OCI-LY1 (cell line): ENCODE measurements at regions not wholly inside any gene's neighbourhood (a gene's known extent, or its start where the extent isn't known, plus 50 kb on each side); places are given as distances from the start of the nearest gene placed in this dataset.

Experiments used
- H2AFZ ChIP-seq: fragments of 200-600 bp; sonication (generic), shearing (Covaris generic); 2 replicates; pipeline ENCODE4 v1.6.0; 2014; ENCODE audit warnings: antibody characterized with exemption, mild to moderate bottlenecking, low read length
- H3F3A ChIP-seq: fragments of 200-600 bp; sonication (generic), shearing (Covaris generic); 2 replicates; pipeline ENCODE4 v1.6.0; 2014; ENCODE audit warnings: mild to moderate bottlenecking, antibody characterized with exemption, low read length, moderate library complexity; ENCODE audit not compliant: insufficient read depth
- H3K27ac ChIP-seq: fragments of 200-600 bp; sonication (generic); 2 replicates; pipeline ENCODE4 v1.5.1; 2014; ENCODE audit warnings: low read length, mixed run types, mild to moderate bottlenecking, low read depth; ENCODE audit not compliant: poor library complexity, severe bottlenecking
- H3K27me3 ChIP-seq: fragments of 200-600 bp; sonication (generic); 2 replicates; pipeline ENCODE4 v1.6.0; 2014; ENCODE audit warnings: antibody characterized with exemption, mild to moderate bottlenecking, low read length, moderate library complexity; ENCODE audit not compliant: insufficient read depth
- H3K36me3 ChIP-seq: fragments of 200-600 bp; sonication (generic); 2 replicates; pipeline ENCODE4 v1.6.1; 2014; ENCODE audit warnings: mild to moderate bottlenecking, antibody characterized with exemption, low read length, moderate library complexity, mixed read lengths; ENCODE audit not compliant: insufficient read depth
- H3K4me1 ChIP-seq: fragments of 200-600 bp; sonication (generic); 2 replicates; pipeline ENCODE4 v1.5.1; 2014; ENCODE audit warnings: mild to moderate bottlenecking, low read length, moderate library complexity; ENCODE audit not compliant: insufficient read depth, severe bottlenecking
- H3K4me2 ChIP-seq: fragments of 200-600 bp; sonication (generic), shearing (Covaris generic); 2 replicates; pipeline ENCODE4 v1.6.1; 2014; ENCODE audit warnings: low read length
- H3K4me3 ChIP-seq: fragments of 200-600 bp; sonication (generic); 2 replicates; pipeline ENCODE4 v1.5.1; 2014; ENCODE audit warnings: low read length, low read depth, mild to moderate bottlenecking, mixed read lengths; ENCODE audit not compliant: poor library complexity, severe bottlenecking
- H3K79me2 ChIP-seq: fragments of 200-600 bp; shearing (Covaris generic); 2 replicates; pipeline ENCODE4 v1.6.1; 2016; ENCODE audit warnings: mixed run types, low read length, mixed read lengths; ENCODE audit not compliant: insufficient read depth
- H3K9ac ChIP-seq: fragments of 200-600 bp; sonication (generic), shearing (Covaris generic); 2 replicates; pipeline ENCODE4 v1.6.1; 2014; ENCODE audit warnings: mild to moderate bottlenecking, low read length, mixed read lengths
- H3K9me2 ChIP-seq: fragments of 200-600 bp; sonication (generic), shearing (Covaris generic); 2 replicates; pipeline ENCODE4 v1.6.1; 2014; ENCODE audit warnings: low read depth, mild to moderate bottlenecking, low read length, mixed read lengths
- H3K9me3 ChIP-seq: fragments of 200-600 bp; shearing (Covaris generic); 2 replicates; pipeline ENCODE4 v1.6.1; 2014; ENCODE audit warnings: low read length, mixed read lengths
- H4K20me1 ChIP-seq: fragments of 200-600 bp; sonication (generic), shearing (Covaris generic); 2 replicates; pipeline ENCODE4 v1.6.0; 2016; ENCODE audit warnings: mild to moderate bottlenecking, low read length; ENCODE audit not compliant: insufficient read depth
- EZH2 ChIP-seq: fragments of 200-600 bp; sonication (generic), shearing (Covaris generic); IDR thresholded peaks from 2 replicates; pipeline ENCODE4 v1.8.0; 2017; ENCODE audit warnings: borderline replicate concordance, mixed run types, mild to moderate bottlenecking, antibody characterized with exemption, low read length, moderate library complexity, mixed read lengths
- TF ChIP-seq, protein P1 (sequence below): fragments of 200-600 bp; sonication (generic), shearing (Covaris generic); IDR thresholded peaks from 2 replicates; pipeline ENCODE4 v1.5.1; 2017; ENCODE audit warnings: mild to moderate bottlenecking, antibody characterized with exemption, low read length, moderate library complexity, mixed read lengths

DNA sequence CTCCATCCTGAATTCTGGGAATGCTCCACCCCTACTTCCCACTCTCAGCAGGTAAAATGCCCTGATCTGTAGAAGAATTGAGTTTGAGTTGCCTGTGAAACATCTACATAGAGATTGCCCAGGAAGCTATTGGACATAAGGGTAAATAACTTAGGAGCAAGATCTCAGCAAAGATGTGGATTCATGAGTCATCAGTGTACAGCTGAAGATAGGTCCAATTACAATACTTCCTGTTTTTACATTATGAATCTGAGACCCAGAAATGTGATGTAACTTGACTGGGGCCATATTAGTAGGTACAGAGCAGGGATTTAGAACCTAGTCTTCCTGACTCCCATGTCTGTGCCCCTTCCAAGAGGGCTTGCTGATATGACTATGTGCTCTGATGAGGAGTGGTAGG is 79.4 kb upstream of the FNDC3A start:
- Histone ChIP-seq H2AFZ (no peak overlapping the region), H3K27ac (no peak overlapping the region), H3F3A (no peaks in the 10 kb centered on the region), H3K27me3 (no peaks in the 10 kb centered on the region), H3K4me1 (no peaks in the 10 kb centered on the region), H3K79me2 (no peaks in the 10 kb centered on the region), H4K20me1 (no peaks in the 10 kb centered on the region), H3K4me2 (no peak overlapping the region), H3K9me3 (no peaks in the 10 kb centered on the region), H3K36me3 (no peaks in the 10 kb centered on the region), H3K4me3 (no peak overlapping the region), H3K9me2 (no peaks in the 10 kb centered on the region), H3K9ac (no peak overlapping the region)
- no peak for TF ChIP-seq EZH2
- TF ChIP-seq, protein P1, sequence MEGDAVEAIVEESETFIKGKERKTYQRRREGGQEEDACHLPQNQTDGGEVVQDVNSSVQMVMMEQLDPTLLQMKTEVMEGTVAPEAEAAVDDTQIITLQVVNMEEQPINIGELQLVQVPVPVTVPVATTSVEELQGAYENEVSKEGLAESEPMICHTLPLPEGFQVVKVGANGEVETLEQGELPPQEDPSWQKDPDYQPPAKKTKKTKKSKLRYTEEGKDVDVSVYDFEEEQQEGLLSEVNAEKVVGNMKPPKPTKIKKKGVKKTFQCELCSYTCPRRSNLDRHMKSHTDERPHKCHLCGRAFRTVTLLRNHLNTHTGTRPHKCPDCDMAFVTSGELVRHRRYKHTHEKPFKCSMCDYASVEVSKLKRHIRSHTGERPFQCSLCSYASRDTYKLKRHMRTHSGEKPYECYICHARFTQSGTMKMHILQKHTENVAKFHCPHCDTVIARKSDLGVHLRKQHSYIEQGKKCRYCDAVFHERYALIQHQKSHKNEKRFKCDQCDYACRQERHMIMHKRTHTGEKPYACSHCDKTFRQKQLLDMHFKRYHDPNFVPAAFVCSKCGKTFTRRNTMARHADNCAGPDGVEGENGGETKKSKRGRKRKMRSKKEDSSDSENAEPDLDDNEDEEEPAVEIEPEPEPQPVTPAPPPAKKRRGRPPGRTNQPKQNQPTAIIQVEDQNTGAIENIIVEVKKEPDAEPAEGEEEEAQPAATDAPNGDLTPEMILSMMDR: no peak

GRCh38 chr13:48901781-48902180 is 73.9 kb upstream of the FNDC3A start:
- Histone ChIP-seq H3K36me3 (no peaks in the 10 kb centered on the region), H3K9me3 (no peaks in the 10 kb centered on the region), H3K27ac (no peak overlapping the region), H3K27me3 (no peaks in the 10 kb centered on the region), H2AFZ (no peak overlapping the region), H3K4me3 (no peak overlapping the region), H3K9ac (no peak overlapping the region), H3K4me1 (no peaks in the 10 kb centered on the region), H3K79me2 (no peaks in the 10 kb centered on the region), H3K9me2 (no peaks in the 10 kb centered on the region), H3F3A (no peaks in the 10 kb centered on the region), H4K20me1 (no peaks in the 10 kb centered on the region), H3K4me2 (no peak overlapping the region)
- TF ChIP-seq EZH2: no peak
- TF ChIP-seq, protein P1: no peak

- H3K27ac ChIP-seq: no peak overlapping the region
- H3K4me1 ChIP-seq: no peaks in the 10 kb centered on the region
- no peaks in the 10 kb centered on the region for H3K9me3 ChIP-seq
- H3K36me3 ChIP-seq: no peaks in the 10 kb centered on the region
- no peaks in the 10 kb centered on the region for H3F3A ChIP-seq
- H3K27me3 ChIP-seq: no peaks in the 10 kb centered on the region
- no peak overlapping the region for H3K4me3 ChIP-seq
- no peaks in the 10 kb centered on the region for H3K9me2 ChIP-seq
- H4K20me1 ChIP-seq: no peaks in the 10 kb centered on the region
- H2AFZ ChIP-seq: no peak overlapping the region
- H3K4me2 ChIP-seq: no peak overlapping the region
- H3K79me2 ChIP-seq: no peaks in the 10 kb centered on the region
- TF ChIP-seq EZH2: no peak
- no peak overlapping the region for H3K9ac ChIP-seq
Observed at GRCh38 chr13:48902368-48902767, 73.3 kb upstream of the FNDC3A start.

GRCh38 chr13:48904668-48905290 is 70.9 kb upstream of the FNDC3A start:
- Histone ChIP-seq H4K20me1 (no peaks in the 10 kb centered on the region), H3K27ac (no peak overlapping the region), H2AFZ (no peak overlapping the region), H3K9me3 (no peaks in the 10 kb centered on the region), H3K36me3 (no peaks in the 10 kb centered on the region), H3K4me1 (no peaks in the 10 kb centered on the region), H3K9me2 (no peaks in the 10 kb centered on the region), H3K9ac (no peak overlapping the region), H3K4me2 (no peak overlapping the region), H3K27me3 (no peaks in the 10 kb centered on the region), H3F3A (no peaks in the 10 kb centered on the region), H3K79me2 (no peaks in the 10 kb centered on the region), H3K4me3 (no peak overlapping the region)
- TF ChIP-seq, protein P1: no peak
- no peak for TF ChIP-seq EZH2
